H1 (cell line): ENCODE measurements at regions not wholly inside any gene's neighbourhood (a gene's known extent, or its start where the extent isn't known, plus 50 kb on each side); places are given as distances from the start of the nearest gene placed in this dataset.

Experiments used
- CTCF ChIA-PET: fragments of 300-600 bp; sonication (Branson Sonifier 250); formaldehyde crosslinking; loops from one replicate; lab custom pipeline; 2021; ENCODE audit not compliant: partially characterized antibody; lab: Charles Lee
- POLR2A ChIA-PET: fragments of 300-600 bp; sonication (Branson Sonifier 250); formaldehyde crosslinking; loops from one replicate; lab custom pipeline; 2021; ENCODE audit warnings: inconsistent platforms; ENCODE audit not compliant: partially characterized antibody; lab: Charles Lee
- DNase-seq, 2 experiments: peaks; one replicate each; pipeline versions ENCODE4 v3.0.0 to v3.0.0-alpha.2; 2010 to 2022; ENCODE audit warnings: low spot score in 2 of 2, low read depth in 1 of 2, mixed read lengths in 1 of 2
- FAIRE-seq: peaks from 2 replicates; lab custom pipeline; 2011; peaks lifted over from hg19 to GRCh38; lab: Jason Lieb, UNC
- H2AFZ ChIP-seq: 2 replicates; pipeline ENCODE4 v1.8.1; 2012; ENCODE audit warnings: low read length, inconsistent platforms
- H2AK5ac ChIP-seq: 2 replicates; pipeline ENCODE4 v1.6.1; 2013; ENCODE audit warnings: low read depth, low read length
- H2BK120ac ChIP-seq: replicated peaks from 2 replicates; pipeline ENCODE3; 2013; ENCODE audit warnings: low read depth, low read length, inconsistent platforms
- H2BK12ac ChIP-seq: 2 replicates; pipeline ENCODE4 v1.6.1; 2013; ENCODE audit warnings: low read depth, low read length
- H2BK15ac ChIP-seq: 2 replicates; pipeline ENCODE4 v1.6.1; 2013; ENCODE audit warnings: low read length
- H2BK20ac ChIP-seq: 2 replicates; pipeline ENCODE4 v1.6.1; 2013; ENCODE audit warnings: low read length
- H2BK5ac ChIP-seq: 2 replicates; pipeline ENCODE4 v1.6.1; 2013; ENCODE audit warnings: low read depth, low read length
- H3K14ac ChIP-seq: 2 replicates; pipeline ENCODE4 v1.6.1; 2013; ENCODE audit warnings: inconsistent platforms; ENCODE audit not compliant: insufficient read length
- H3K18ac ChIP-seq: 2 replicates; pipeline ENCODE4 v1.6.1; 2013; ENCODE audit warnings: low read length; ENCODE audit errors: extremely low read depth
- H3K23ac ChIP-seq: 2 replicates; pipeline ENCODE4 v1.6.1; 2013; ENCODE audit warnings: inconsistent platforms; ENCODE audit not compliant: insufficient read length
- H3K23me2 ChIP-seq: 2 replicates; pipeline ENCODE4 v1.6.1; 2013; ENCODE audit warnings: low read depth, low read length
- H3K27ac ChIP-seq: 2 replicates; pipeline ENCODE4 v1.6.1; 2011; ENCODE audit warnings: low read depth, low read length, inconsistent platforms
- H3K27me3 ChIP-seq, 4 experiments: replicated peaks in 1 of 4; 1 replicate in 1 of 4; 2 replicates in 3 of 4; pipeline versions ENCODE4 v1.6.1 to v1.8.1; 2011 to 2013; ENCODE audit warnings: low read length in 3 of 4, mild to moderate bottlenecking in 3 of 4, inconsistent platforms in 2 of 4, mixed read lengths in 2 of 4, moderate library complexity in 1 of 4; ENCODE audit not compliant: control insufficient read depth in 3 of 4, insufficient read depth in 3 of 4; ENCODE audit errors: extremely low read depth in 1 of 4
- H3K36me3 ChIP-seq, 4 experiments: 2 replicates each; pipeline versions ENCODE4 v1.6.1 to v1.8.1; 2011 to 2013; ENCODE audit warnings: mild to moderate bottlenecking in 4 of 4, low read length in 3 of 4, moderate library complexity in 2 of 4, control low read depth in 1 of 4, inconsistent platforms in 1 of 4; ENCODE audit not compliant: insufficient read depth in 4 of 4, control insufficient read depth in 2 of 4
- H3K4ac ChIP-seq: replicated peaks from 2 replicates; pipeline ENCODE3; 2013; ENCODE audit warnings: low read length, low read depth, mixed read lengths, inconsistent platforms; ENCODE audit not compliant: insufficient read length
- H3K4me1 ChIP-seq, 4 experiments: replicated peaks in 1 of 4; 1 replicate in 1 of 4; 2 replicates in 3 of 4; pipeline versions ENCODE4 v1.6.1 to v1.8.1; 2011 to 2013; ENCODE audit warnings: low read length in 3 of 4, inconsistent platforms in 2 of 4, mixed read lengths in 1 of 4; ENCODE audit not compliant: insufficient read depth in 4 of 4, control insufficient read depth in 3 of 4
- H3K4me2 ChIP-seq, 2 experiments: 2 replicates each; pipeline versions ENCODE4 v1.6.1 to v1.8.1; 2011 to 2013; ENCODE audit warnings: low read depth in 2 of 2, low read length in 2 of 2, control low read depth in 1 of 2, inconsistent platforms in 1 of 2, mild to moderate bottlenecking in 1 of 2; ENCODE audit not compliant: insufficient read depth in 1 of 2
- H3K4me3 ChIP-seq, 4 experiments: fragments of 200-600, 300-600 bp in 1 of 4; sonication (generic), shearing (Covaris generic), sonication (Bioruptor Twin) in 1 of 4; 2 replicates each; pipeline versions ENCODE4 v1.5.1 to v1.8.1; 2011 to 2016; ENCODE audit warnings: low read length in 4 of 4, low read depth in 3 of 4, control low read depth in 2 of 4, inconsistent platforms in 2 of 4, mild to moderate bottlenecking in 2 of 4, mixed read lengths in 1 of 4, moderate library complexity in 1 of 4; ENCODE audit not compliant: insufficient read depth in 2 of 4; ENCODE audit errors: extremely low read depth in 1 of 4
- H3K56ac ChIP-seq: replicated peaks from 2 replicates; pipeline ENCODE3; 2013; ENCODE audit warnings: low read depth, mild to moderate bottlenecking, mixed read lengths, low read length, inconsistent platforms; ENCODE audit not compliant: insufficient read length
- H3K79me1 ChIP-seq: 2 replicates; pipeline ENCODE4 v1.6.1; 2013; ENCODE audit warnings: low read depth, low read length, control low read depth
- H3K79me2 ChIP-seq, 2 experiments: 2 replicates each; pipeline versions ENCODE4 v1.6.1 to v1.8.1; 2012 to 2013; ENCODE audit warnings: low read length in 2 of 2, mild to moderate bottlenecking in 2 of 2, inconsistent platforms in 1 of 2; ENCODE audit not compliant: insufficient read depth in 2 of 2, control insufficient read depth in 1 of 2
- H3K9ac ChIP-seq, 4 experiments: replicated peaks in 1 of 4; 1 replicate in 1 of 4; 2 replicates in 3 of 4; pipeline versions ENCODE4 v1.6.1 to v1.8.1; 2011 to 2013; ENCODE audit warnings: low read depth in 3 of 4, low read length in 3 of 4, control low read depth in 2 of 4, mild to moderate bottlenecking in 2 of 4, moderate library complexity in 2 of 4, inconsistent platforms in 1 of 4; ENCODE audit errors: extremely low read depth in 1 of 4
- H3K9me3 ChIP-seq, 2 experiments: 2 replicates each; pipeline versions ENCODE4 v1.6.1 to v1.8.1; 2012 to 2013; ENCODE audit warnings: mild to moderate bottlenecking in 2 of 2, moderate library complexity in 2 of 2, control low read depth in 1 of 2, inconsistent platforms in 1 of 2, low read depth in 1 of 2, low read length in 1 of 2, mixed read lengths in 1 of 2; ENCODE audit not compliant: insufficient read depth in 2 of 2
- H4K20me1 ChIP-seq, 2 experiments: replicated peaks in 1 of 2; 2 replicates each; pipeline versions ENCODE3 to v1.8.1; 2011 to 2013; ENCODE audit warnings: inconsistent platforms in 2 of 2, low read length in 2 of 2, mild to moderate bottlenecking in 1 of 2; ENCODE audit not compliant: insufficient read depth in 2 of 2, control insufficient read depth in 1 of 2
- H4K5ac ChIP-seq: 2 replicates; pipeline ENCODE4 v1.6.1; 2013; ENCODE audit warnings: low read length, low read depth, mixed read lengths, inconsistent platforms; ENCODE audit not compliant: insufficient read length
- H4K8ac ChIP-seq: 2 replicates; pipeline ENCODE4 v1.8.0; 2013; ENCODE audit warnings: mild to moderate bottlenecking, moderate library complexity, low read length, inconsistent platforms; ENCODE audit not compliant: insufficient read depth; ENCODE audit errors: extremely low read depth
- H4K91ac ChIP-seq: replicated peaks from 2 replicates; pipeline ENCODE3; 2013; ENCODE audit warnings: low read length, mixed read lengths, inconsistent platforms; ENCODE audit not compliant: insufficient read length
- ATF3 ChIP-seq: IDR thresholded peaks from 2 replicates; pipeline ENCODE4 v1.6.1; 2011; ENCODE audit warnings: low read depth, mild to moderate bottlenecking, low read length; ENCODE audit not compliant: insufficient read depth
- CHD1 ChIP-seq: IDR thresholded peaks from 2 replicates; pipeline ENCODE4 v1.6.1; 2012; ENCODE audit warnings: low read depth, low read length, improper control_type of control experiment
- CHD2 ChIP-seq: IDR thresholded peaks from 2 replicates; pipeline ENCODE4 v1.6.1; 2012; ENCODE audit warnings: low read length, improper control_type of control experiment
- E2F6 ChIP-seq: IDR thresholded peaks from 2 replicates; pipeline ENCODE4 v1.6.1; 2012; ENCODE audit warnings: inconsistent platforms
- EGR1 ChIP-seq: IDR thresholded peaks from 2 replicates; pipeline ENCODE4 v1.6.1; 2011; ENCODE audit warnings: low read depth, low read length, borderline replicate concordance
- HDAC6 ChIP-seq: IDR thresholded peaks from one replicate; pipeline ENCODE4 v1.7.1; 2012; ENCODE audit warnings: low read depth, mild to moderate bottlenecking, inconsistent platforms, low read length, moderate library complexity
- KDM1A ChIP-seq: fragments of 200-600, 300-600 bp; sonication (generic); IDR thresholded peaks from 2 replicates; pipeline ENCODE4 v1.7.1; 2016; ENCODE audit warnings: mild to moderate bottlenecking, low read length, borderline replicate concordance
- KDM4A ChIP-seq: IDR thresholded peaks from one replicate; pipeline ENCODE4 v1.7.1; 2012; ENCODE audit warnings: low read depth, mild to moderate bottlenecking, moderate library complexity, low read length, inconsistent platforms; ENCODE audit not compliant: severe bottlenecking
- PHF8 ChIP-seq: fragments of 200-600 bp; sonication (generic); conservative IDR thresholded peaks from 2 replicates; pipeline ENCODE4 v1.7.1; 2012; ENCODE audit warnings: low read depth, mild to moderate bottlenecking, inconsistent platforms, low read length, moderate library complexity
- POLR2AphosphoS5 ChIP-seq: IDR thresholded peaks from 2 replicates; pipeline ENCODE4 v1.6.1; 2011; ENCODE audit warnings: low read depth, low read length
- SIRT6 ChIP-seq: IDR thresholded peaks from one replicate; pipeline ENCODE4 v1.7.1; 2012; ENCODE audit warnings: low read length, inconsistent platforms
- SP1 ChIP-seq: IDR thresholded peaks from 2 replicates; pipeline ENCODE4 v1.6.1; 2011; ENCODE audit warnings: low read depth, low read length
- SRF ChIP-seq: IDR thresholded peaks from 2 replicates; pipeline ENCODE4 v1.6.1; 2011; ENCODE audit warnings: mild to moderate bottlenecking, low read depth, low read length, moderate library complexity
- TAF1 ChIP-seq: IDR thresholded peaks from 2 replicates; pipeline ENCODE4 v1.6.1; 2011; ENCODE audit warnings: mild to moderate bottlenecking, low read depth, low read length
- TEAD4 ChIP-seq: IDR thresholded peaks from 2 replicates; pipeline ENCODE4 v1.6.1; 2012; ENCODE audit warnings: low read depth, low read length, inconsistent platforms, mixed read lengths
- WGBS, 2 experiments: shearing (Covaris generic) in 1 of 2; methylation state at CpG; one replicate each; pipeline versions ENCODE4 v1.1.6 to v1.1.7; 2013 to 2015; ENCODE audit warnings: low lambda C conversion rate in 2 of 2, mixed read lengths in 2 of 2, inconsistent platforms in 1 of 2, low coverage in 1 of 2, missing lambda C conversion rate in 1 of 2; ENCODE audit not compliant: insufficient replicate concordance in 2 of 2, insufficient coverage in 1 of 2, insufficient read length in 1 of 2; ENCODE audit errors: extremely low coverage in 1 of 2, missing lambda C conversion rate in 1 of 2; 5-methylcytosine and 5-hydroxymethylcytosine counted together

GRCh38 chr13:63128716-63129115 lies 1713.1 kb upstream of the PCDH20 start:
- 90% methylated on average over 2 of the region's 2 CpGs; no CpG with 5 or more reads in 1 of the 2 experiments for WGBS, 2 experiments
- Histone ChIP-seq H3K23me2 (no peaks in the 10 kb centered on the region), H3K23ac (no peak overlapping the region), H3K27me3 (no peaks in the 10 kb centered on the region), H4K20me1 (no peaks in the 10 kb centered on the region), H4K91ac (no peak overlapping the region), H3K9ac (no peak overlapping the region), H2BK12ac (no peak overlapping the region), H3K18ac (no peak overlapping the region), H3K4me2 (no peak overlapping the region), H2BK15ac (no peak overlapping the region), H4K8ac (no peak overlapping the region), H3K4me1 (peaks cover 0 to 2% (median 0%) of the 10 kb centered on the region in 4 experiments; a peak in 1 of 7 replicates), H4K5ac (no peak overlapping the region), H3K36me3 (no peaks in the 10 kb centered on the region), H2AK5ac (no peak overlapping the region), H3K4me3 (no peak overlapping the region), H2BK5ac (no peak overlapping the region), H3K4ac (no peak overlapping the region), H3K56ac (no peak overlapping the region), H2AFZ (no peak overlapping the region), H3K14ac (no peak overlapping the region), H2BK120ac (no peak overlapping the region), H2BK20ac (no peak overlapping the region), H3K79me2 (no peaks in the 10 kb centered on the region), H3K27ac (no peak overlapping the region), H3K9me3 (no peaks in the 10 kb centered on the region), H3K79me1 (no peaks in the 10 kb centered on the region)
- no peak for FAIRE-seq
- DNase-seq, result no peak
- CTCF ChIA-PET, result no interaction called here
- POLR2A ChIA-PET, result no interaction called here
- TF ChIP-seq TAF1, result no peak
- no peak for TF ChIP-seq CHD1
- no peak for TF ChIP-seq E2F6
- TF ChIP-seq EGR1, result no peak
- no peak for TF ChIP-seq KDM4A
- no peak for TF ChIP-seq CHD2
- TF ChIP-seq TEAD4, result no peak
- no peak for TF ChIP-seq HDAC6
- no peak for TF ChIP-seq PHF8
- no peak for TF ChIP-seq KDM1A
- TF ChIP-seq POLR2AphosphoS5, result no peak
- TF ChIP-seq SP1, result no peak
- TF ChIP-seq SRF, result no peak
- TF ChIP-seq ATF3, result no peak
- TF ChIP-seq SIRT6, result no peak
